Lower leg skin (tissue), 4 donors: ENCODE measurements at regions not wholly inside any gene's neighbourhood (a gene's known extent, or its start where the extent isn't known, plus 50 kb on each side); places are given as distances from the start of the nearest gene placed in this dataset.

Source experiments
- DNase-seq, 2 donors: peaks; one replicate each; pipeline ENCODE4 v3.0.0-alpha.2; 2019; ENCODE audit warnings: low spot score in 2 of 2
- H3K4me3 ChIP-seq: fragments of 200-600 bp; sonication (generic); 2 replicates; pipeline ENCODE4 v1.5.1; 2017; ENCODE audit warnings: mild to moderate bottlenecking, low read depth; ENCODE audit not compliant: poor library complexity, severe bottlenecking
- CTCF ChIP-seq, 3 donors: fragments of 450-650 bp; IDR thresholded peaks; one replicate each; pipeline ENCODE4 v1.5.1; 2016; ENCODE audit warnings: antibody characterized with exemption in 3 of 3, mild to moderate bottlenecking in 3 of 3, moderate library complexity in 2 of 3
- POLR2A ChIP-seq, 2 donors: fragments of 450-650 bp; IDR thresholded peaks; one replicate each; pipeline ENCODE4 v1.6.1; 2016 to 2017; ENCODE audit warnings: antibody characterized with exemption in 2 of 2, mild to moderate bottlenecking in 1 of 2, moderate library complexity in 1 of 2
- WGBS, 2 donors: methylation state at CpG; one replicate each; pipeline ENCODE4 v1.1.5; 2018; 5-methylcytosine and 5-hydroxymethylcytosine counted together
- intact Hi-C: fragments of 100-400 bp; cut with DNase I; formaldehyde crosslinking; loops from one replicate; pipeline ENCODE4 v1.15.0; 2023; ENCODE audit warnings: low total_unique reads

GRCh38 chr3:40821315-40821714, 296.6 kb downstream of the ZNF621 start:
- WGBS, 2 donors, result 26 to 43% methylated on average over 1 of the region's 1 CpG
- intact Hi-C loops, result no loop called here
- no peak overlapping the region for H3K4me3 ChIP-seq
- no peak for TF ChIP-seq POLR2A (IDR thresholded peaks at IDR 0.05)
- no peak for TF ChIP-seq CTCF (IDR thresholded peaks at IDR 0.05)
- no peak for DNase-seq

GRCh38 chr3:40827226-40827625, 302.5 kb downstream of the ZNF621 start:
- intact Hi-C loops, result no loop called here
- 88 to 96% methylated on average over 3 of the region's 3 CpGs for WGBS, 2 donors
- no peak overlapping the region for H3K4me3 ChIP-seq
- TF ChIP-seq POLR2A (IDR thresholded peaks at IDR 0.05), result no peak
- no peak for DNase-seq

GRCh38 chr3:40827942-40828688, 303.4 kb downstream of the ZNF621 start:
- WGBS, 2 donors, result 54 to 56% methylated on average over 8 of the region's 8 CpGs
- H3K4me3 ChIP-seq, result no peak overlapping the region
- intact Hi-C loops, result no loop called here
- TF ChIP-seq POLR2A (IDR thresholded peaks at IDR 0.05), result no peak
- TF ChIP-seq CTCF (IDR thresholded peaks at IDR 0.05), result no peak
- DNase-seq, result peak; percentile 86 to 88

GRCh38 chr3:40828741-40829415, 304.1 kb downstream of the ZNF621 start:
- H3K4me3 ChIP-seq, result no peak overlapping the region
- 72 to 76% methylated on average over 3 of the region's 3 CpGs for WGBS, 2 donors
- intact Hi-C loops, result no loop called here
- no peak for DNase-seq
- TF ChIP-seq CTCF (IDR thresholded peaks at IDR 0.05), result no peak
- TF ChIP-seq POLR2A (IDR thresholded peaks at IDR 0.05), result no peak

- intact Hi-C loops, result no loop called here
- no peak for DNase-seq
- H3K4me3 ChIP-seq, result no peak overlapping the region
- WGBS, 2 donors, result 89 to 90% methylated on average over 2 of the region's 2 CpGs
- no peak for TF ChIP-seq CTCF (IDR thresholded peaks at IDR 0.05)
- no peak for TF ChIP-seq POLR2A (IDR thresholded peaks at IDR 0.05)
Measured at GRCh38 chr3:40829876-40830275, 305.1 kb downstream of the ZNF621 start.

GRCh38 chr3:40837300-40837699, 312.5 kb downstream of the ZNF621 start:
- no peak for TF ChIP-seq CTCF (IDR thresholded peaks at IDR 0.05)
- no peak for TF ChIP-seq POLR2A (IDR thresholded peaks at IDR 0.05)
- 97 to 98% methylated on average over 2 of the region's 2 CpGs for WGBS, 2 donors
- intact Hi-C loops, result no loop called here

More at GRCh38 chr3:40837300-40837699, 312.5 kb downstream of the ZNF621 start:
- no peak overlapping the region for H3K4me3 ChIP-seq
- DNase-seq, result no peak
